ENCODE measurements at regions not wholly inside any gene's neighbourhood (a gene's known extent, or its start where the extent isn't known, plus 50 kb on each side); places are given as distances from the start of the nearest gene placed in this dataset.

GRCh38 chr3:24640330-24640877 is 145.8 kb upstream of the THRB start:
- Histone ChIP-seq H3K4me1 (ENCODE audit: insufficient read depth) (no peaks in the 10 kb centered on the region), H3K27ac (ENCODE audit: low read depth) (no peak overlapping the region), H3K36me3 (ENCODE audit: insufficient read depth) (no peaks in the 10 kb centered on the region), H3K4me3 (ENCODE audit: low read depth, low read length) (no peak overlapping the region)
- 79% methylated on average over 3 of the region's 3 CpGs for WGBS
- DNase-seq (ENCODE audit: extremely low spot score) = no peak

- H3K4me1 ChIP-seq (ENCODE audit: insufficient read depth) = no peaks in the 10 kb centered on the region
- no peaks in the 10 kb centered on the region for H3K36me3 ChIP-seq (ENCODE audit: insufficient read depth)
- no peak for DNase-seq (ENCODE audit: extremely low spot score)
- H3K4me3 ChIP-seq (ENCODE audit: low read depth, low read length) = no peak overlapping the region
- WGBS = 82% methylated on average over 2 of the region's 2 CpGs
- H3K27ac ChIP-seq (ENCODE audit: low read depth) = no peak overlapping the region
These were observed 147.0 kb upstream of the THRB start for GRCh38 chr3:24641628-24642027.

- no peak for DNase-seq (ENCODE audit: extremely low spot score)
- 93% methylated on average over 11 of the region's 11 CpGs for WGBS
- Histone ChIP-seq H3K36me3 (ENCODE audit: insufficient read depth) (no peaks in the 10 kb centered on the region), H3K4me3 (ENCODE audit: low read depth, low read length) (no peak overlapping the region), H3K4me1 (ENCODE audit: insufficient read depth) (no peaks in the 10 kb centered on the region), H3K27ac (ENCODE audit: low read depth) (no peak overlapping the region)
These were observed 150.4 kb upstream of the THRB start for GRCh38 chr3:24645047-24645446.

GRCh38 chr3:24646790-24647189 is 152.1 kb upstream of the THRB start:
- Histone ChIP-seq H3K27ac (ENCODE audit: low read depth) (no peak overlapping the region), H3K4me3 (ENCODE audit: low read depth, low read length) (no peak overlapping the region), H3K36me3 (ENCODE audit: insufficient read depth) (no peaks in the 10 kb centered on the region), H3K4me1 (ENCODE audit: insufficient read depth) (no peaks in the 10 kb centered on the region)
- no peak for DNase-seq (ENCODE audit: extremely low spot score)
- WGBS = 88% methylated on average over 2 of the region's 2 CpGs

GRCh38 chr3:24648063-24648462 is 153.4 kb upstream of the THRB start:
- 28% methylated on average over 2 of the region's 2 CpGs for WGBS
- Histone ChIP-seq H3K4me3 (ENCODE audit: low read depth, low read length) (no peak overlapping the region), H3K27ac (ENCODE audit: low read depth) (no peak overlapping the region)

GRCh38 chr3:24650839-24651238 is 156.2 kb upstream of the THRB start:
- Histone ChIP-seq H3K4me3 (ENCODE audit: low read depth, low read length) (no peak overlapping the region), H3K36me3 (ENCODE audit: insufficient read depth) (no peaks in the 10 kb centered on the region), H3K4me1 (ENCODE audit: insufficient read depth) (no peaks in the 10 kb centered on the region), H3K27ac (ENCODE audit: low read depth) (no peak overlapping the region)
- 82% methylated on average over 1 of the region's 1 CpG for WGBS
- no peak for DNase-seq (ENCODE audit: extremely low spot score)

More at GRCh38 chr3:24648063-24648462, 153.4 kb upstream of the THRB start:
- DNase-seq (ENCODE audit: extremely low spot score) = no peak
- Histone ChIP-seq H3K4me1 (ENCODE audit: insufficient read depth) (no peaks in the 10 kb centered on the region), H3K36me3 (ENCODE audit: insufficient read depth) (no peaks in the 10 kb centered on the region)

GRCh38 chr3:24657870-24658510 is 163.3 kb upstream of the THRB start:
- H3K4me3 ChIP-seq (ENCODE audit: low read depth, low read length) = no peak overlapping the region
- DNase-seq (ENCODE audit: extremely low spot score) = no peak
- H3K4me1 ChIP-seq (ENCODE audit: insufficient read depth) = no peaks in the 10 kb centered on the region
- WGBS = 74% methylated on average over 1 of the region's 1 CpG
- H3K27ac ChIP-seq (ENCODE audit: low read depth) = no peak overlapping the region
- H3K36me3 ChIP-seq (ENCODE audit: insufficient read depth) = no peaks in the 10 kb centered on the region

- no peak overlapping the region for H3K4me3 ChIP-seq (ENCODE audit: low read depth, low read length)
- 82% methylated on average over 3 of the region's 3 CpGs for WGBS
These were observed 166.5 kb upstream of the THRB start for GRCh38 chr3:24661175-24661584.

GRCh38 chr3:24662449-24663345 is 168.0 kb upstream of the THRB start:
- DNase-seq (ENCODE audit: extremely low spot score) = no peak
- 93% methylated on average over 7 of the region's 7 CpGs for WGBS
- Histone ChIP-seq H3K27ac (ENCODE audit: low read depth) (no peak overlapping the region), H3K4me1 (ENCODE audit: insufficient read depth) (no peaks in the 10 kb centered on the region), H3K36me3 (ENCODE audit: insufficient read depth) (no peaks in the 10 kb centered on the region), H3K4me3 (ENCODE audit: low read depth, low read length) (no peak overlapping the region)

More at GRCh38 chr3:24661175-24661584, 166.5 kb upstream of the THRB start:
- H3K4me1 ChIP-seq (ENCODE audit: insufficient read depth) = no peaks in the 10 kb centered on the region
- no peaks in the 10 kb centered on the region for H3K36me3 ChIP-seq (ENCODE audit: insufficient read depth)
- no peak overlapping the region for H3K27ac ChIP-seq (ENCODE audit: low read depth)
- DNase-seq (ENCODE audit: extremely low spot score) = no peak

GRCh38 chr3:24663406-24663805 is 168.8 kb upstream of the THRB start:
- Histone ChIP-seq H3K4me3 (ENCODE audit: low read depth, low read length) (no peak overlapping the region), H3K27ac (ENCODE audit: low read depth) (no peak overlapping the region), H3K4me1 (ENCODE audit: insufficient read depth) (no peaks in the 10 kb centered on the region), H3K36me3 (ENCODE audit: insufficient read depth) (no peaks in the 10 kb centered on the region)
- 86% methylated on average over 6 of the region's 6 CpGs for WGBS
- DNase-seq (ENCODE audit: extremely low spot score) = no peak

- 89% methylated on average over 3 of the region's 3 CpGs for WGBS
- H3K4me1 ChIP-seq (ENCODE audit: insufficient read depth) = no peaks in the 10 kb centered on the region
- H3K27ac ChIP-seq (ENCODE audit: low read depth) = no peak overlapping the region
These were observed 173.4 kb upstream of the THRB start for GRCh38 chr3:24668039-24668438.

GRCh38 chr3:24670871-24671270 is 176.2 kb upstream of the THRB start:
- WGBS = 89% methylated on average over 3 of the region's 3 CpGs

More at GRCh38 chr3:24668039-24668438, 173.4 kb upstream of the THRB start:
- Histone ChIP-seq H3K36me3 (ENCODE audit: insufficient read depth) (no peaks in the 10 kb centered on the region), H3K4me3 (ENCODE audit: low read depth, low read length) (no peak overlapping the region)
- DNase-seq (ENCODE audit: extremely low spot score) = no peak

GRCh38 chr3:24673596-24673995 is 178.9 kb upstream of the THRB start:
- no peak for DNase-seq (ENCODE audit: extremely low spot score)

More at GRCh38 chr3:24670871-24671270, 176.2 kb upstream of the THRB start:
- Histone ChIP-seq H3K4me3 (ENCODE audit: low read depth, low read length) (no peak overlapping the region), H3K27ac (ENCODE audit: low read depth) (no peak overlapping the region), H3K4me1 (ENCODE audit: insufficient read depth) (no peaks in the 10 kb centered on the region), H3K36me3 (ENCODE audit: insufficient read depth) (no peaks in the 10 kb centered on the region)
- DNase-seq (ENCODE audit: extremely low spot score) = no peak

GRCh38 chr3:24674261-24674660 is 179.6 kb upstream of the THRB start:
- 97% methylated on average over 2 of the region's 2 CpGs for WGBS
- H3K4me3 ChIP-seq (ENCODE audit: low read depth, low read length) = no peak overlapping the region
- DNase-seq (ENCODE audit: extremely low spot score) = no peak
- H3K27ac ChIP-seq (ENCODE audit: low read depth) = no peak overlapping the region
- H3K36me3 ChIP-seq (ENCODE audit: insufficient read depth) = no peaks in the 10 kb centered on the region
- H3K4me1 ChIP-seq (ENCODE audit: insufficient read depth) = no peaks in the 10 kb centered on the region

More at GRCh38 chr3:24673596-24673995, 178.9 kb upstream of the THRB start:
- H3K27ac ChIP-seq (ENCODE audit: low read depth) = no peak overlapping the region
- 85% methylated on average over 1 of the region's 1 CpG for WGBS
- no peaks in the 10 kb centered on the region for H3K4me1 ChIP-seq (ENCODE audit: insufficient read depth)
- H3K36me3 ChIP-seq (ENCODE audit: insufficient read depth) = no peaks in the 10 kb centered on the region
- no peak overlapping the region for H3K4me3 ChIP-seq (ENCODE audit: low read depth, low read length)
